ENCODE measurements at regions not wholly inside any gene's neighbourhood (a gene's known extent, or its start where the extent isn't known, plus 50 kb on each side); places are given as distances from the start of the nearest gene placed in this dataset.

- no peak for DNase-seq
These were observed 97.8 kb upstream of the PALM2AKAP2 start for GRCh38 chr9:109682227-109682626.

GRCh38 chr9:109683521-109683920 lies 96.5 kb upstream of the PALM2AKAP2 start:
- DNase-seq = no peak

GRCh38 chr9:109689701-109690100 lies 90.3 kb upstream of the PALM2AKAP2 start:
- DNase-seq = no peak

- DNase-seq = no peak
These were observed 81.0 kb upstream of the PALM2AKAP2 start for GRCh38 chr9:109699019-109699418.

- DNase-seq = no peak
These were observed 75.5 kb upstream of the PALM2AKAP2 start for GRCh38 chr9:109704546-109704945.

- no peak for DNase-seq
These were observed 74.5 kb upstream of the PALM2AKAP2 start for GRCh38 chr9:109705515-109705914.

- no peak for DNase-seq
These were observed 72.6 kb upstream of the PALM2AKAP2 start for GRCh38 chr9:109707355-109707754.

GRCh38 chr9:109708451-109708945 lies 71.5 kb upstream of the PALM2AKAP2 start:
- no peak for DNase-seq

- DNase-seq = no peak
These were observed 70.1 kb upstream of the PALM2AKAP2 start for GRCh38 chr9:109709866-109710265.

- no peak for DNase-seq
These were observed 69.2 kb upstream of the PALM2AKAP2 start for GRCh38 chr9:109710830-109711229.

GRCh38 chr9:109715344-109715743 lies 64.7 kb upstream of the PALM2AKAP2 start:
- DNase-seq = no peak

GRCh38 chr9:109716631-109717030 lies 63.4 kb upstream of the PALM2AKAP2 start:
- no peak for DNase-seq

GRCh38 chr9:109717342-109717741 lies 62.7 kb upstream of the PALM2AKAP2 start:
- DNase-seq = no peak

- no peak for DNase-seq
These were observed 61.1 kb upstream of the PALM2AKAP2 start for GRCh38 chr9:109718861-109719260.

- DNase-seq = no peak
These were observed 59.0 kb upstream of the PALM2AKAP2 start for GRCh38 chr9:109721001-109721400.

GRCh38 chr9:109722007-109722406 lies 58.0 kb upstream of the PALM2AKAP2 start:
- no peak for DNase-seq

- DNase-seq = no peak
These were observed 56.2 kb upstream of the PALM2AKAP2 start for GRCh38 chr9:109723781-109724180.

GRCh38 chr9:109725460-109725859 lies 54.5 kb upstream of the PALM2AKAP2 start:
- DNase-seq = no peak

GRCh38 chr9:109726119-109726518 lies 53.9 kb upstream of the PALM2AKAP2 start:
- no peak for DNase-seq

GRCh38 chr9:109728686-109729300 lies 51.2 kb upstream of the PALM2AKAP2 start:
- DNase-seq = no peak

GRCh38 chr9:109729513-109729912 lies 50.5 kb upstream of the PALM2AKAP2 start:
- no peak for DNase-seq
